Testis (tissue), 2 donors: ENCODE measurements at regions not wholly inside any gene's neighbourhood (a gene's known extent, or its start where the extent isn't known, plus 50 kb on each side); places are given as distances from the start of the nearest gene placed in this dataset.

Experiments used
- DNase-seq: peaks from one replicate; pipeline ENCODE4 v3.0.0-alpha.2; 2019
- H3K27ac ChIP-seq, 2 donors: fragments of 200-600 bp; sonication (generic); one replicate each; pipeline ENCODE4 v1.5.1; 2019
- H3K27me3 ChIP-seq: fragments of 200-600 bp; sonication (generic); one replicate; pipeline ENCODE4 v1.5.1; 2019
- H3K36me3 ChIP-seq: fragments of 200-600 bp; sonication (generic); one replicate; pipeline ENCODE4 v1.5.1; 2017; ENCODE audit warnings: low read depth; ENCODE audit errors: missing control alignments
- H3K4me1 ChIP-seq: fragments of 200-600 bp; sonication (generic); one replicate; pipeline ENCODE4 v1.5.1; 2019
- H3K4me3 ChIP-seq, 2 donors: fragments of 200-600 bp; sonication (generic); one replicate each; pipeline ENCODE4 v1.5.1; 2017 to 2019
- H3K9me3 ChIP-seq: fragments of 200-600 bp; sonication (generic); one replicate; pipeline ENCODE4 v1.5.1; 2017
- CTCF ChIP-seq, 3 experiments: fragments of 450-650 bp in 2 of 3; fragments of 200-600 bp in 1 of 3; sonication (generic) in 1 of 3; IDR thresholded peaks; one replicate each; pipeline ENCODE4 v1.5.1; 2016 to 2019; ENCODE audit warnings: antibody characterized with exemption in 3 of 3, mild to moderate bottlenecking in 2 of 3, moderate library complexity in 1 of 3
- POLR2A ChIP-seq: fragments of 450-650 bp; IDR thresholded peaks from one replicate; pipeline ENCODE4 v1.6.1; 2017; ENCODE audit warnings: antibody characterized with exemption, mild to moderate bottlenecking, moderate library complexity
- WGBS, 2 donors: methylation state at CpG; one replicate each; pipeline ENCODE4 v1.1.5; 2018; 5-methylcytosine and 5-hydroxymethylcytosine counted together
- intact Hi-C: fragments of 100-400 bp; cut with DNase I; formaldehyde crosslinking; loops from one replicate; pipeline ENCODE4 v1.15.1; 2023; ENCODE audit warnings: low total_unique reads

GRCh38 chr6:119742188-119742803 is 392.7 kb upstream of the MAN1A1 start:
- no peak overlapping the region for H3K27ac ChIP-seq
- no peaks in the 10 kb centered on the region for H3K9me3 ChIP-seq
- no peaks in the 10 kb centered on the region for H3K27me3 ChIP-seq
- WGBS, 2 donors = 12 to 20% methylated on average over 6 of the region's 6 CpGs
- H3K4me3 ChIP-seq = no peak overlapping the region
- H3K36me3 ChIP-seq = no peaks in the 10 kb centered on the region
- peak; percentile 85 for DNase-seq
- peak in 2 of 3 experiments; percentile 38 to 67 for TF ChIP-seq CTCF (IDR thresholded peaks at IDR 0.05)
- no peak for TF ChIP-seq POLR2A
- H3K4me1 ChIP-seq = no peaks in the 10 kb centered on the region
- intact Hi-C loops = no loop called here

GRCh38 chr6:119739769-119740168 is 390.2 kb upstream of the MAN1A1 start:
- H3K9me3 ChIP-seq = no peaks in the 10 kb centered on the region
- H3K4me1 ChIP-seq = no peaks in the 10 kb centered on the region
- H3K4me3 ChIP-seq = no peak overlapping the region
- no peaks in the 10 kb centered on the region for H3K36me3 ChIP-seq
- no peak overlapping the region for H3K27ac ChIP-seq
- intact Hi-C loops = no loop called here
- 64 to 67% methylated on average over 4 of the region's 4 CpGs for WGBS, 2 donors
- TF ChIP-seq POLR2A (no peak), CTCF (IDR thresholded peaks at IDR 0.05) (no peak)
- H3K27me3 ChIP-seq = no peaks in the 10 kb centered on the region
- DNase-seq = no peak

- 78 to 95% methylated on average over 1 of the region's 1 CpG for WGBS, 2 donors
- Histone ChIP-seq H3K27ac (no peak overlapping the region), H3K4me1 (no peaks in the 10 kb centered on the region), H3K36me3 (no peaks in the 10 kb centered on the region), H3K27me3 (no peaks in the 10 kb centered on the region), H3K9me3 (no peaks in the 10 kb centered on the region), H3K4me3 (no peak overlapping the region)
- intact Hi-C loops = no loop called here
- DNase-seq = no peak
- TF ChIP-seq POLR2A (no peak), CTCF (IDR thresholded peaks at IDR 0.05) (no peak)
These were observed 388.9 kb upstream of the MAN1A1 start for GRCh38 chr6:119738425-119738824.

GRCh38 chr6:119736296-119737021 is 386.9 kb upstream of the MAN1A1 start:
- Histone ChIP-seq H3K36me3 (no peaks in the 10 kb centered on the region), H3K27ac (no peak overlapping the region), H3K9me3 (no peaks in the 10 kb centered on the region), H3K27me3 (no peaks in the 10 kb centered on the region), H3K4me1 (no peaks in the 10 kb centered on the region), H3K4me3 (no peak overlapping the region)
- no peak for DNase-seq
- WGBS, 2 donors = 41 to 51% methylated on average over 4 of the region's 4 CpGs
- TF ChIP-seq CTCF (IDR thresholded peaks at IDR 0.05) (no peak), POLR2A (no peak)
- intact Hi-C loops = no loop called here

GRCh38 chr6:119735530-119735929 is 386.0 kb upstream of the MAN1A1 start:
- Histone ChIP-seq H3K27me3 (no peaks in the 10 kb centered on the region), H3K4me3 (no peak overlapping the region), H3K9me3 (no peaks in the 10 kb centered on the region), H3K27ac (no peak overlapping the region), H3K36me3 (no peaks in the 10 kb centered on the region), H3K4me1 (no peaks in the 10 kb centered on the region)
- DNase-seq = no peak
- WGBS, 2 donors = 62 to 69% methylated on average over 4 of the region's 4 CpGs
- intact Hi-C loops = no loop called here
- TF ChIP-seq POLR2A = no peak
- TF ChIP-seq CTCF (IDR thresholded peaks at IDR 0.05) = no peak
